K562 (cell line): ENCODE measurements at regions not wholly inside any gene's neighbourhood (a gene's known extent, or its start where the extent isn't known, plus 50 kb on each side); places are given as distances from the start of the nearest gene placed in this dataset.

Source experiments
- RBBP5 ChIP-seq: fragments of 200-600 bp; sonication (generic); IDR thresholded peaks from 2 replicates; pipeline ENCODE4 v1.6.1; 2012; ENCODE audit warnings: borderline replicate concordance, mild to moderate bottlenecking, low read length, control low read depth, inconsistent platforms; ENCODE audit not compliant: insufficient read depth, poor library complexity, severe bottlenecking
- TF ChIP-seq, protein P1 (sequence below): sonication (generic); formaldehyde crosslinking; IDR thresholded peaks from 2 replicates; pipeline ENCODE4 v1.8.0; 2022; ENCODE audit warnings: mild to moderate bottlenecking, missing genetic modification reagents, borderline replicate concordance

DNA sequence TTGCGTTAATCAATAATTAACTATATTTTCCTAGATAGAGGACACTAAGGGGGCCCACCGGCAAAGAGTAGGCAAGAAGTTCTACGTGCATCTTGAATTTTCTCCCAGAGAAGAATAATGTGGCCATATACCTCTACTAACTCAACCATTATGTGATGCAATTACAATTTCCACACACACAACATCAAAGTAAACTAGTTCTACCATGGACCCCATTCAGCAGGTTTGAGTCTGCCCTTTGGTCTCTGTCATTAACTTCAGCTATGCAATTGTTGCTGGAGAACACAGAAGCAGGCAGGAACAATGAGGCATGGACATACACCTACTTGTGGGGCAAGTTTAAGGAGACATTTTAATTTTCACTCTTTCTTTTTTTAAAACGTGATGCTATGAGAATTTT, 705.9 kb downstream of the PDCD6IP start:
- TF ChIP-seq, protein P1, sequence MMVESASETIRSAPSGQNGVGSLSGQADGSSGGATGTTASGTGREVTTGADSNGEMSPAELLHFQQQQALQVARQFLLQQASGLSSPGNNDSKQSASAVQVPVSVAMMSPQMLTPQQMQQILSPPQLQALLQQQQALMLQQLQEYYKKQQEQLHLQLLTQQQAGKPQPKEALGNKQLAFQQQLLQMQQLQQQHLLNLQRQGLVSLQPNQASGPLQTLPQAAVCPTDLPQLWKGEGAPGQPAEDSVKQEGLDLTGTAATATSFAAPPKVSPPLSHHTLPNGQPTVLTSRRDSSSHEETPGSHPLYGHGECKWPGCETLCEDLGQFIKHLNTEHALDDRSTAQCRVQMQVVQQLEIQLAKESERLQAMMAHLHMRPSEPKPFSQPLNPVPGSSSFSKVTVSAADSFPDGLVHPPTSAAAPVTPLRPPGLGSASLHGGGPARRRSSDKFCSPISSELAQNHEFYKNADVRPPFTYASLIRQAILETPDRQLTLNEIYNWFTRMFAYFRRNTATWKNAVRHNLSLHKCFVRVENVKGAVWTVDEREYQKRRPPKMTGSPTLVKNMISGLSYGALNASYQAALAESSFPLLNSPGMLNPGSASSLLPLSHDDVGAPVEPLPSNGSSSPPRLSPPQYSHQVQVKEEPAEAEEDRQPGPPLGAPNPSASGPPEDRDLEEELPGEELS (CRISPR knock-in tag), result no peak
- TF ChIP-seq RBBP5, result no peak
